H1 (cell line): ENCODE measurements at regions not wholly inside any gene's neighbourhood (a gene's known extent, or its start where the extent isn't known, plus 50 kb on each side); places are given as distances from the start of the nearest gene placed in this dataset.

Experiments
- CTCF ChIA-PET: fragments of 300-600 bp; sonication (Branson Sonifier 250); formaldehyde crosslinking; loops from one replicate; lab custom pipeline; 2021; ENCODE audit not compliant: partially characterized antibody; lab: Charles Lee
- POLR2A ChIA-PET: fragments of 300-600 bp; sonication (Branson Sonifier 250); formaldehyde crosslinking; loops from one replicate; lab custom pipeline; 2021; ENCODE audit warnings: inconsistent platforms; ENCODE audit not compliant: partially characterized antibody; lab: Charles Lee
- DNase-seq, 2 experiments: peaks; one replicate each; pipeline versions ENCODE4 v3.0.0 to v3.0.0-alpha.2; 2010 to 2022; ENCODE audit warnings: low spot score in 2 of 2, low read depth in 1 of 2, mixed read lengths in 1 of 2
- FAIRE-seq: peaks from 2 replicates; lab custom pipeline; 2011; peaks lifted over from hg19 to GRCh38; lab: Jason Lieb, UNC
- H2AFZ ChIP-seq: 2 replicates; pipeline ENCODE4 v1.8.1; 2012; ENCODE audit warnings: low read length, inconsistent platforms
- H2AK5ac ChIP-seq: 2 replicates; pipeline ENCODE4 v1.6.1; 2013; ENCODE audit warnings: low read depth, low read length
- H2BK120ac ChIP-seq: replicated peaks from 2 replicates; pipeline ENCODE3; 2013; ENCODE audit warnings: low read depth, low read length, inconsistent platforms
- H2BK12ac ChIP-seq: 2 replicates; pipeline ENCODE4 v1.6.1; 2013; ENCODE audit warnings: low read depth, low read length
- H2BK15ac ChIP-seq: 2 replicates; pipeline ENCODE4 v1.6.1; 2013; ENCODE audit warnings: low read length
- H2BK20ac ChIP-seq: 2 replicates; pipeline ENCODE4 v1.6.1; 2013; ENCODE audit warnings: low read length
- H2BK5ac ChIP-seq: 2 replicates; pipeline ENCODE4 v1.6.1; 2013; ENCODE audit warnings: low read depth, low read length
- H3K14ac ChIP-seq: 2 replicates; pipeline ENCODE4 v1.6.1; 2013; ENCODE audit warnings: inconsistent platforms; ENCODE audit not compliant: insufficient read length
- H3K18ac ChIP-seq: 2 replicates; pipeline ENCODE4 v1.6.1; 2013; ENCODE audit warnings: low read length; ENCODE audit errors: extremely low read depth
- H3K23ac ChIP-seq: 2 replicates; pipeline ENCODE4 v1.6.1; 2013; ENCODE audit warnings: inconsistent platforms; ENCODE audit not compliant: insufficient read length
- H3K23me2 ChIP-seq: 2 replicates; pipeline ENCODE4 v1.6.1; 2013; ENCODE audit warnings: low read depth, low read length
- H3K27ac ChIP-seq: 2 replicates; pipeline ENCODE4 v1.6.1; 2011; ENCODE audit warnings: low read depth, low read length, inconsistent platforms
- H3K27me3 ChIP-seq, 4 experiments: replicated peaks in 1 of 4; 1 replicate in 1 of 4; 2 replicates in 3 of 4; pipeline versions ENCODE4 v1.6.1 to v1.8.1; 2011 to 2013; ENCODE audit warnings: low read length in 3 of 4, mild to moderate bottlenecking in 3 of 4, inconsistent platforms in 2 of 4, mixed read lengths in 2 of 4, moderate library complexity in 1 of 4; ENCODE audit not compliant: control insufficient read depth in 3 of 4, insufficient read depth in 3 of 4; ENCODE audit errors: extremely low read depth in 1 of 4
- H3K36me3 ChIP-seq, 4 experiments: 2 replicates each; pipeline versions ENCODE4 v1.6.1 to v1.8.1; 2011 to 2013; ENCODE audit warnings: mild to moderate bottlenecking in 4 of 4, low read length in 3 of 4, moderate library complexity in 2 of 4, control low read depth in 1 of 4, inconsistent platforms in 1 of 4; ENCODE audit not compliant: insufficient read depth in 4 of 4, control insufficient read depth in 2 of 4
- H3K4ac ChIP-seq: replicated peaks from 2 replicates; pipeline ENCODE3; 2013; ENCODE audit warnings: low read length, low read depth, mixed read lengths, inconsistent platforms; ENCODE audit not compliant: insufficient read length
- H3K4me1 ChIP-seq, 4 experiments: replicated peaks in 1 of 4; 1 replicate in 1 of 4; 2 replicates in 3 of 4; pipeline versions ENCODE4 v1.6.1 to v1.8.1; 2011 to 2013; ENCODE audit warnings: low read length in 3 of 4, inconsistent platforms in 2 of 4, mixed read lengths in 1 of 4; ENCODE audit not compliant: insufficient read depth in 4 of 4, control insufficient read depth in 3 of 4
- H3K4me2 ChIP-seq, 2 experiments: 2 replicates each; pipeline versions ENCODE4 v1.6.1 to v1.8.1; 2011 to 2013; ENCODE audit warnings: low read depth in 2 of 2, low read length in 2 of 2, control low read depth in 1 of 2, inconsistent platforms in 1 of 2, mild to moderate bottlenecking in 1 of 2; ENCODE audit not compliant: insufficient read depth in 1 of 2
- H3K4me3 ChIP-seq, 4 experiments: fragments of 200-600, 300-600 bp in 1 of 4; sonication (generic), shearing (Covaris generic), sonication (Bioruptor Twin) in 1 of 4; 2 replicates each; pipeline versions ENCODE4 v1.5.1 to v1.8.1; 2011 to 2016; ENCODE audit warnings: low read length in 4 of 4, low read depth in 3 of 4, control low read depth in 2 of 4, inconsistent platforms in 2 of 4, mild to moderate bottlenecking in 2 of 4, mixed read lengths in 1 of 4, moderate library complexity in 1 of 4; ENCODE audit not compliant: insufficient read depth in 2 of 4; ENCODE audit errors: extremely low read depth in 1 of 4
- H3K56ac ChIP-seq: replicated peaks from 2 replicates; pipeline ENCODE3; 2013; ENCODE audit warnings: low read depth, mild to moderate bottlenecking, mixed read lengths, low read length, inconsistent platforms; ENCODE audit not compliant: insufficient read length
- H3K79me1 ChIP-seq: 2 replicates; pipeline ENCODE4 v1.6.1; 2013; ENCODE audit warnings: low read depth, low read length, control low read depth
- H3K79me2 ChIP-seq, 2 experiments: 2 replicates each; pipeline versions ENCODE4 v1.6.1 to v1.8.1; 2012 to 2013; ENCODE audit warnings: low read length in 2 of 2, mild to moderate bottlenecking in 2 of 2, inconsistent platforms in 1 of 2; ENCODE audit not compliant: insufficient read depth in 2 of 2, control insufficient read depth in 1 of 2
- H3K9ac ChIP-seq, 4 experiments: replicated peaks in 1 of 4; 1 replicate in 1 of 4; 2 replicates in 3 of 4; pipeline versions ENCODE4 v1.6.1 to v1.8.1; 2011 to 2013; ENCODE audit warnings: low read depth in 3 of 4, low read length in 3 of 4, control low read depth in 2 of 4, mild to moderate bottlenecking in 2 of 4, moderate library complexity in 2 of 4, inconsistent platforms in 1 of 4; ENCODE audit errors: extremely low read depth in 1 of 4
- H3K9me3 ChIP-seq, 2 experiments: 2 replicates each; pipeline versions ENCODE4 v1.6.1 to v1.8.1; 2012 to 2013; ENCODE audit warnings: mild to moderate bottlenecking in 2 of 2, moderate library complexity in 2 of 2, control low read depth in 1 of 2, inconsistent platforms in 1 of 2, low read depth in 1 of 2, low read length in 1 of 2, mixed read lengths in 1 of 2; ENCODE audit not compliant: insufficient read depth in 2 of 2
- H4K20me1 ChIP-seq, 2 experiments: replicated peaks in 1 of 2; 2 replicates each; pipeline versions ENCODE3 to v1.8.1; 2011 to 2013; ENCODE audit warnings: inconsistent platforms in 2 of 2, low read length in 2 of 2, mild to moderate bottlenecking in 1 of 2; ENCODE audit not compliant: insufficient read depth in 2 of 2, control insufficient read depth in 1 of 2
- H4K5ac ChIP-seq: 2 replicates; pipeline ENCODE4 v1.6.1; 2013; ENCODE audit warnings: low read length, low read depth, mixed read lengths, inconsistent platforms; ENCODE audit not compliant: insufficient read length
- H4K8ac ChIP-seq: 2 replicates; pipeline ENCODE4 v1.8.0; 2013; ENCODE audit warnings: mild to moderate bottlenecking, moderate library complexity, low read length, inconsistent platforms; ENCODE audit not compliant: insufficient read depth; ENCODE audit errors: extremely low read depth
- H4K91ac ChIP-seq: replicated peaks from 2 replicates; pipeline ENCODE3; 2013; ENCODE audit warnings: low read length, mixed read lengths, inconsistent platforms; ENCODE audit not compliant: insufficient read length
- BRCA1 ChIP-seq: IDR thresholded peaks from 2 replicates; pipeline ENCODE4 v1.6.1; 2012; ENCODE audit warnings: low read depth, low read length, improper control_type of control experiment
- CTCF ChIP-seq, 3 experiments: IDR thresholded peaks; 1 replicate in 2 of 3; 2 replicates in 1 of 3; pipeline versions ENCODE4 v1.5.1 to v1.6.1; 2011; ENCODE audit warnings: low read length in 3 of 3, mild to moderate bottlenecking in 3 of 3, inconsistent platforms in 2 of 3, low read depth in 1 of 3, moderate library complexity in 1 of 3; ENCODE audit not compliant: insufficient read depth in 1 of 3; ENCODE audit errors: control extremely low read depth in 1 of 3
- EGR1 ChIP-seq: IDR thresholded peaks from 2 replicates; pipeline ENCODE4 v1.6.1; 2011; ENCODE audit warnings: low read depth, low read length, borderline replicate concordance
- EZH2 ChIP-seq: fragments of 200-600 bp; sonication (generic); IDR thresholded peaks from 2 replicates; pipeline ENCODE4 v1.7.1; 2012; ENCODE audit warnings: low read depth, mild to moderate bottlenecking, moderate library complexity, low read length, inconsistent platforms; ENCODE audit not compliant: severe bottlenecking
- JUND ChIP-seq: IDR thresholded peaks from 2 replicates; pipeline ENCODE4 v1.6.1; 2011; ENCODE audit warnings: mild to moderate bottlenecking, improper control_type of control experiment, low read length
- POLR2A ChIP-seq, 2 experiments: IDR thresholded peaks; 1 replicate in 1 of 2; 2 replicates in 1 of 2; pipeline ENCODE4 v1.6.1; 2011; ENCODE audit warnings: low read depth in 2 of 2, low read length in 2 of 2, mild to moderate bottlenecking in 2 of 2; ENCODE audit errors: control extremely low read depth in 1 of 2
- POU5F1 ChIP-seq: IDR thresholded peaks from 2 replicates; pipeline ENCODE4 v1.6.1; 2011; ENCODE audit warnings: low read depth, mild to moderate bottlenecking, low read length, moderate library complexity
- SAP30 ChIP-seq: fragments of 300-600 bp; sonication (generic); IDR thresholded peaks from 2 replicates; pipeline ENCODE4 v1.7.1; 2012; ENCODE audit warnings: low read length, moderate library complexity, mild to moderate bottlenecking, inconsistent platforms; ENCODE audit not compliant: insufficient read depth, insufficient replicate concordance
- SP2 ChIP-seq: IDR thresholded peaks from 2 replicates; pipeline ENCODE4 v1.6.1; 2012; ENCODE audit warnings: mild to moderate bottlenecking, low read length, inconsistent platforms
- SRF ChIP-seq: IDR thresholded peaks from 2 replicates; pipeline ENCODE4 v1.6.1; 2011; ENCODE audit warnings: mild to moderate bottlenecking, low read depth, low read length, moderate library complexity
- TAF1 ChIP-seq: IDR thresholded peaks from 2 replicates; pipeline ENCODE4 v1.6.1; 2011; ENCODE audit warnings: mild to moderate bottlenecking, low read depth, low read length
- ZNF274 ChIP-seq: IDR thresholded peaks from 2 replicates; pipeline ENCODE4 v1.7.0; 2012; ENCODE audit warnings: low read length, borderline replicate concordance; ENCODE audit errors: extremely low read depth
- WGBS, 2 experiments: shearing (Covaris generic) in 1 of 2; methylation state at CpG; one replicate each; pipeline versions ENCODE4 v1.1.6 to v1.1.7; 2013 to 2015; ENCODE audit warnings: low lambda C conversion rate in 2 of 2, mixed read lengths in 2 of 2, inconsistent platforms in 1 of 2, low coverage in 1 of 2, missing lambda C conversion rate in 1 of 2; ENCODE audit not compliant: insufficient replicate concordance in 2 of 2, insufficient coverage in 1 of 2, insufficient read length in 1 of 2; ENCODE audit errors: extremely low coverage in 1 of 2, missing lambda C conversion rate in 1 of 2; 5-methylcytosine and 5-hydroxymethylcytosine counted together
- TF ChIP-seq, protein P1 (sequence below): IDR thresholded peaks from 2 replicates; pipeline ENCODE4 v1.6.1; 2012; ENCODE audit warnings: inconsistent platforms

DNA sequence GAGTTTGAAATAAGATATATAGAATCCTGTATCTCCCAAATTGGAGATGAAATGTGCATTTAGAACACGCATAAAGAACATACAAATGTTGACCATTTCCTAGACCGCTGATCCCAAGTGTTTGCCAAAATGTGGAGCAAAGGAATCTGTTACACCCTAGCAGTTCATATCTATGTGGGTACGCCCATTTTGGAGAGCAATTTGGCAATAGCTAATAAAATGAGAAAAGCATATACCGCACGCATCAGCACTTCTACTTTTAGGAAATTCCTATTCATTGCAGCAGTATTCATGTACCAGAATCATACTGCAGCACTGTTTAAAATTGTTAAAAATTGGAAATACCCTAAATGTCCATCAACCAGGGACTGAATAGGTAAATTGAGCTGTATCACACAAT is 937.8 kb downstream of the BCL11B start:
- Histone ChIP-seq H3K9me3 (peaks cover 5 to 7% of the 10 kb centered on the region in 2 experiments; a peak in 3 of 4 replicates), H4K8ac (no peak overlapping the region), H4K91ac (no peak overlapping the region), H2AK5ac (no peak overlapping the region), H3K4me2 (no peak overlapping the region), H2BK12ac (no peak overlapping the region), H3K23ac (no peak overlapping the region), H3K4me3 (no peak overlapping the region), H2BK5ac (no peak overlapping the region), H3K79me1 (no peaks in the 10 kb centered on the region), H3K4me1 (no peaks in the 10 kb centered on the region), H3K27me3 (no peaks in the 10 kb centered on the region), H2BK20ac (no peak overlapping the region), H4K20me1 (no peaks in the 10 kb centered on the region), H3K27ac (no peak overlapping the region), H3K9ac (no peak overlapping the region), H2BK15ac (no peak overlapping the region), H3K18ac (no peak overlapping the region), H3K14ac (no peak overlapping the region), H3K23me2 (no peaks in the 10 kb centered on the region), H2AFZ (no peak overlapping the region), H2BK120ac (no peak overlapping the region), H4K5ac (no peak overlapping the region), H3K79me2 (no peaks in the 10 kb centered on the region), H3K4ac (no peak overlapping the region), H3K56ac (no peak overlapping the region), H3K36me3 (no peaks in the 10 kb centered on the region; a peak in 1 of 8 replicates)
- TF ChIP-seq POLR2A (IDR thresholded peaks at IDR 0.05; ENCODE audit: control extremely low read depth in 1 of 2, low read depth in 2 of 2, low read length in 2 of 2) (no peak), ZNF274 (no peak), SP2 (no peak), EGR1 (no peak), BRCA1 (no peak), POU5F1 (no peak), EZH2 (no peak), CTCF (IDR thresholded peaks at IDR 0.05; ENCODE audit: control extremely low read depth in 1 of 3, insufficient read depth in 1 of 3, low read depth in 1 of 3, low read length in 3 of 3) (no peak), SRF (no peak), JUND (no peak), SAP30 (no peak), TAF1 (no peak)
- TF ChIP-seq, protein P1, sequence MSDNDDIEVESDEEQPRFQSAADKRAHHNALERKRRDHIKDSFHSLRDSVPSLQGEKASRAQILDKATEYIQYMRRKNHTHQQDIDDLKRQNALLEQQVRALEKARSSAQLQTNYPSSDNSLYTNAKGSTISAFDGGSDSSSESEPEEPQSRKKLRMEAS, result no peak
- ChIA-PET CTCF (interaction anchor here (1.5 kb wide), 1 partner anchor 9 kb away, joined by 3 read pairs; no protein-coding TSS in a partner anchor), POLR2A (no interaction called here)
- 88% methylated on average over 5 of the region's 5 CpGs; no CpG with 5 or more reads in 1 of the 2 experiments for WGBS, 2 experiments
- no peak for FAIRE-seq
- no peak for DNase-seq
